SK-N-SH (cell line): ENCODE measurements at regions not wholly inside any gene's neighbourhood (a gene's known extent, or its start where the extent isn't known, plus 50 kb on each side); places are given as distances from the start of the nearest gene placed in this dataset.

Experiments
- CTCF ChIA-PET: fragments of 300-600, 350-600 bp; formaldehyde crosslinking; extraction: SDS; loops from one replicate; lab custom pipeline; 2021; lab: Yijun Ruan, JAX
- POLR2A ChIA-PET: fragments of 350-600 bp; sonication (Branson Sonifier 250); formaldehyde crosslinking; extraction: SDS; loops from one replicate; lab custom pipeline; 2020; ENCODE audit warnings: antibody characterized with exemption, inconsistent platforms; lab: Yijun Ruan, JAX
- DNase-seq: peaks from one replicate; pipeline ENCODE4 v3.0.0; 2012
- H2AFZ ChIP-seq: fragments of 200-600 bp; sonication (generic); 2 replicates; pipeline ENCODE4 v1.8.1; 2016; ENCODE audit warnings: antibody characterized with exemption, mild to moderate bottlenecking, low read depth
- H3F3A ChIP-seq: fragments of 200-600 bp; sonication (generic); replicated peaks from 2 replicates; pipeline ENCODE3; 2016; ENCODE audit warnings: antibody characterized with exemption, mild to moderate bottlenecking; ENCODE audit not compliant: insufficient read depth
- H3K27ac ChIP-seq, 2 experiments: fragments of 200-500 bp in 1 of 2; fragments of 200-600 bp in 1 of 2; sonication (Bioruptor generic) in 1 of 2; sonication (generic), shearing (Covaris generic) in 1 of 2; 2 replicates each; pipeline versions ENCODE4 v1.5.1 to v1.6.1; 2014 to 2016; ENCODE audit warnings: low read depth in 2 of 2, inconsistent platforms in 1 of 2, low read length in 1 of 2, mild to moderate bottlenecking in 1 of 2, mixed read lengths in 1 of 2
- H3K27me3 ChIP-seq: fragments of 200-600 bp; sonication (generic), shearing (Covaris generic); 2 replicates; pipeline ENCODE4 v1.6.1; 2016; ENCODE audit warnings: mixed run types; ENCODE audit not compliant: insufficient read depth
- H3K36me3 ChIP-seq, 2 experiments: fragments of 200-500 bp in 1 of 2; fragments of 200-600 bp in 1 of 2; sonication (Bioruptor generic) in 1 of 2; sonication (generic) in 1 of 2; replicated peaks in 1 of 2; 2 replicates each; pipeline versions ENCODE3 to v1.5.1; 2014 to 2016; ENCODE audit warnings: low read length in 1 of 2, mild to moderate bottlenecking in 1 of 2; ENCODE audit not compliant: insufficient read depth in 2 of 2, control insufficient read depth in 1 of 2
- H3K4me1 ChIP-seq, 2 experiments: fragments of 200-500 bp in 1 of 2; fragments of 200-600 bp in 1 of 2; sonication (Bioruptor generic) in 1 of 2; sonication (generic), shearing (Covaris generic) in 1 of 2; 2 replicates each; pipeline versions ENCODE4 v1.5.1 to v1.6.1; 2014 to 2016; ENCODE audit warnings: low read depth in 1 of 2, low read length in 1 of 2, mixed run types in 1 of 2; ENCODE audit not compliant: insufficient read depth in 2 of 2, control insufficient read depth in 1 of 2
- H3K4me2 ChIP-seq: fragments of 200-600 bp; sonication (generic), shearing (Covaris generic); 2 replicates; pipeline ENCODE4 v1.6.1; 2017; ENCODE audit warnings: mixed run types
- H3K4me3 ChIP-seq, 2 experiments: fragments of 200-500 bp in 1 of 2; fragments of 200-600 bp in 1 of 2; sonication (Bioruptor generic) in 1 of 2; sonication (generic), shearing (Covaris generic) in 1 of 2; 2 replicates each; pipeline versions ENCODE4 v1.5.1 to v1.8.1; 2014 to 2016; ENCODE audit warnings: low read depth in 2 of 2, inconsistent platforms in 1 of 2, low read length in 1 of 2, mild to moderate bottlenecking in 1 of 2, mixed read lengths in 1 of 2, moderate library complexity in 1 of 2
- H3K79me2 ChIP-seq: fragments of 200-600 bp; sonication (generic); 2 replicates; pipeline ENCODE4 v1.8.1; 2017; ENCODE audit warnings: mild to moderate bottlenecking; ENCODE audit not compliant: insufficient read depth
- H3K9ac ChIP-seq: fragments of 200-600 bp; sonication (generic); 2 replicates; pipeline ENCODE4 v1.6.1; 2017; ENCODE audit warnings: mixed run types
- H3K9me2 ChIP-seq: fragments of 200-600 bp; sonication (generic); 2 replicates; pipeline ENCODE4 v1.6.1; 2017; ENCODE audit warnings: mixed run types
- H3K9me3 ChIP-seq: fragments of 200-600 bp; sonication (generic); 2 replicates; pipeline ENCODE4 v1.6.1; 2017; ENCODE audit warnings: mixed run types, mild to moderate bottlenecking, moderate library complexity
- H4K20me1 ChIP-seq: fragments of 200-600 bp; sonication (generic); 2 replicates; pipeline ENCODE4 v1.6.1; 2017; ENCODE audit warnings: mild to moderate bottlenecking, mixed run types; ENCODE audit not compliant: insufficient read depth
- EZH2phosphoT487 ChIP-seq: fragments of 200-600 bp; sonication (generic); IDR thresholded peaks from 2 replicates; pipeline ENCODE4 v1.6.1; 2017; ENCODE audit warnings: low read depth, mixed run types, mild to moderate bottlenecking, antibody characterized with exemption, moderate library complexity, borderline replicate concordance
- FOXJ3 ChIP-seq: sonication (generic); formaldehyde crosslinking; IDR thresholded peaks from 2 replicates; pipeline ENCODE4 v1.5.1; 2020; ENCODE audit warnings: mild to moderate bottlenecking, missing genetic modification reagents
- GABPA ChIP-seq: IDR thresholded peaks from 2 replicates; pipeline ENCODE4 v1.4.0; 2012; ENCODE audit warnings: low read depth, mild to moderate bottlenecking
- POLR2AphosphoS5 ChIP-seq: IDR thresholded peaks from 2 replicates; pipeline ENCODE4 v1.6.1; 2012; ENCODE audit warnings: low read depth, low read length
- RCOR1 ChIP-seq: fragments of 150-350 bp; IDR thresholded peaks from 2 replicates; pipeline ENCODE4 v1.6.1; 2017; ENCODE audit warnings: antibody characterized with exemption, low read length
- SIN3A ChIP-seq: IDR thresholded peaks from 2 replicates; pipeline ENCODE4 v1.6.1; 2012; ENCODE audit warnings: low read depth, mild to moderate bottlenecking, low read length, moderate library complexity, borderline replicate concordance
- SMC3 ChIP-seq: IDR thresholded peaks from 2 replicates; pipeline ENCODE4 v1.6.1; 2012; ENCODE audit warnings: low read depth, low read length, improper control_type of control experiment
- TCF12 ChIP-seq: IDR thresholded peaks from 2 replicates; pipeline ENCODE4 v1.4.0; 2012
- WGBS: methylation state at CpG from one replicate; pipeline ENCODE4 v1.1.6; 2017; ENCODE audit warnings: low lambda C conversion rate; 5-methylcytosine and 5-hydroxymethylcytosine counted together
- TF ChIP-seq, protein P1 (sequence below): IDR thresholded peaks from 2 replicates; pipeline ENCODE4; 2012
- TF ChIP-seq, protein P2 (sequence below): IDR thresholded peaks from 2 replicates; pipeline ENCODE4 v1.4.0; 2012; ENCODE audit warnings: low read depth
- TF ChIP-seq, protein P3 (sequence below): fragments of 150-350 bp; IDR thresholded peaks from 2 replicates; pipeline ENCODE4 v1.6.1; 2017; ENCODE audit warnings: antibody characterized with exemption, low read length, low read depth, borderline replicate concordance
- TF ChIP-seq, protein P4 (sequence below): IDR thresholded peaks from 2 replicates; pipeline ENCODE4 v1.6.1; 2012; ENCODE audit warnings: mild to moderate bottlenecking, low read depth, low read length, moderate library complexity
- TF ChIP-seq, protein P5 (sequence below): fragments of 200-600 bp; sonication (generic); IDR thresholded peaks from 2 replicates; pipeline ENCODE4 v1.6.1; 2017; ENCODE audit warnings: antibody characterized with exemption, mild to moderate bottlenecking, moderate library complexity

DNA sequence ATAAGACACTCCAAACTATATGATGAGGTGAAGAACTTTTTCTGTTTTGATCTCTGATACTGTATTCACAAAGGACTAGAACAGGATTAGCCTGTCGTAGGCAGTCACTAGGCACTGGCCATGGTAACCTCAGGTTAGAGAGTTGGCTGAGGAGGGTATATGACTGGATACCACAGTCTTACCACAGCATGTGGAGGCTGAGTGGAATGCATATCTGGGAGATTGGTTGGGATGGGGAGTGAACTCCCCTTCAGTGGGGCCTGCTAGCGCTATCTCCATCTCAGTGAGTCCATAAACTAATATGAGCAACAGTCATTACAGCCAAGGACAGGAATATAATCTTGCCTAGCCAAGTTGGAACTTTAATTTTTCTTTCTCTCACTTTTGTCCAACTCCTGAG lies 339.1 kb downstream of the SPATA31D1 start:
- CTCF ChIA-PET = no interaction called here
- H3K9me2 ChIP-seq = no peaks in the 10 kb centered on the region
- TF ChIP-seq, protein P1, sequence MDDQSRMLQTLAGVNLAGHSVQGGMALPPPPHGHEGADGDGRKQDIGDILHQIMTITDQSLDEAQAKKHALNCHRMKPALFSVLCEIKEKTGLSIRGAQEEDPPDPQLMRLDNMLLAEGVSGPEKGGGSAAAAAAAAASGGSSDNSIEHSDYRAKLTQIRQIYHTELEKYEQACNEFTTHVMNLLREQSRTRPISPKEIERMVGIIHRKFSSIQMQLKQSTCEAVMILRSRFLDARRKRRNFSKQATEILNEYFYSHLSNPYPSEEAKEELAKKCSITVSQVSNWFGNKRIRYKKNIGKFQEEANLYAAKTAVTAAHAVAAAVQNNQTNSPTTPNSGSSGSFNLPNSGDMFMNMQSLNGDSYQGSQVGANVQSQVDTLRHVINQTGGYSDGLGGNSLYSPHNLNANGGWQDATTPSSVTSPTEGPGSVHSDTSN = no peak
- TF ChIP-seq, protein P2, sequence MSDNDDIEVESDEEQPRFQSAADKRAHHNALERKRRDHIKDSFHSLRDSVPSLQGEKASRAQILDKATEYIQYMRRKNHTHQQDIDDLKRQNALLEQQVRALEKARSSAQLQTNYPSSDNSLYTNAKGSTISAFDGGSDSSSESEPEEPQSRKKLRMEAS = no peak
- TF ChIP-seq, protein P3, sequence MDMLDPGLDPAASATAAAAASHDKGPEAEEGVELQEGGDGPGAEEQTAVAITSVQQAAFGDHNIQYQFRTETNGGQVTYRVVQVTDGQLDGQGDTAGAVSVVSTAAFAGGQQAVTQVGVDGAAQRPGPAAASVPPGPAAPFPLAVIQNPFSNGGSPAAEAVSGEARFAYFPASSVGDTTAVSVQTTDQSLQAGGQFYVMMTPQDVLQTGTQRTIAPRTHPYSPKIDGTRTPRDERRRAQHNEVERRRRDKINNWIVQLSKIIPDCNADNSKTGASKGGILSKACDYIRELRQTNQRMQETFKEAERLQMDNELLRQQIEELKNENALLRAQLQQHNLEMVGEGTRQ = no peak
- TF ChIP-seq RCOR1 = no peak
- no peak for TF ChIP-seq GABPA
- TF ChIP-seq FOXJ3 (CRISPR knock-in tag) = no peak
- no peak for TF ChIP-seq EZH2phosphoT487
- no peak for TF ChIP-seq SIN3A
- TF ChIP-seq, protein P4, sequence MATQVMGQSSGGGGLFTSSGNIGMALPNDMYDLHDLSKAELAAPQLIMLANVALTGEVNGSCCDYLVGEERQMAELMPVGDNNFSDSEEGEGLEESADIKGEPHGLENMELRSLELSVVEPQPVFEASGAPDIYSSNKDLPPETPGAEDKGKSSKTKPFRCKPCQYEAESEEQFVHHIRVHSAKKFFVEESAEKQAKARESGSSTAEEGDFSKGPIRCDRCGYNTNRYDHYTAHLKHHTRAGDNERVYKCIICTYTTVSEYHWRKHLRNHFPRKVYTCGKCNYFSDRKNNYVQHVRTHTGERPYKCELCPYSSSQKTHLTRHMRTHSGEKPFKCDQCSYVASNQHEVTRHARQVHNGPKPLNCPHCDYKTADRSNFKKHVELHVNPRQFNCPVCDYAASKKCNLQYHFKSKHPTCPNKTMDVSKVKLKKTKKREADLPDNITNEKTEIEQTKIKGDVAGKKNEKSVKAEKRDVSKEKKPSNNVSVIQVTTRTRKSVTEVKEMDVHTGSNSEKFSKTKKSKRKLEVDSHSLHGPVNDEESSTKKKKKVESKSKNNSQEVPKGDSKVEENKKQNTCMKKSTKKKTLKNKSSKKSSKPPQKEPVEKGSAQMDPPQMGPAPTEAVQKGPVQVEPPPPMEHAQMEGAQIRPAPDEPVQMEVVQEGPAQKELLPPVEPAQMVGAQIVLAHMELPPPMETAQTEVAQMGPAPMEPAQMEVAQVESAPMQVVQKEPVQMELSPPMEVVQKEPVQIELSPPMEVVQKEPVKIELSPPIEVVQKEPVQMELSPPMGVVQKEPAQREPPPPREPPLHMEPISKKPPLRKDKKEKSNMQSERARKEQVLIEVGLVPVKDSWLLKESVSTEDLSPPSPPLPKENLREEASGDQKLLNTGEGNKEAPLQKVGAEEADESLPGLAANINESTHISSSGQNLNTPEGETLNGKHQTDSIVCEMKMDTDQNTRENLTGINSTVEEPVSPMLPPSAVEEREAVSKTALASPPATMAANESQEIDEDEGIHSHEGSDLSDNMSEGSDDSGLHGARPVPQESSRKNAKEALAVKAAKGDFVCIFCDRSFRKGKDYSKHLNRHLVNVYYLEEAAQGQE = no peak
- TF ChIP-seq, protein P5, sequence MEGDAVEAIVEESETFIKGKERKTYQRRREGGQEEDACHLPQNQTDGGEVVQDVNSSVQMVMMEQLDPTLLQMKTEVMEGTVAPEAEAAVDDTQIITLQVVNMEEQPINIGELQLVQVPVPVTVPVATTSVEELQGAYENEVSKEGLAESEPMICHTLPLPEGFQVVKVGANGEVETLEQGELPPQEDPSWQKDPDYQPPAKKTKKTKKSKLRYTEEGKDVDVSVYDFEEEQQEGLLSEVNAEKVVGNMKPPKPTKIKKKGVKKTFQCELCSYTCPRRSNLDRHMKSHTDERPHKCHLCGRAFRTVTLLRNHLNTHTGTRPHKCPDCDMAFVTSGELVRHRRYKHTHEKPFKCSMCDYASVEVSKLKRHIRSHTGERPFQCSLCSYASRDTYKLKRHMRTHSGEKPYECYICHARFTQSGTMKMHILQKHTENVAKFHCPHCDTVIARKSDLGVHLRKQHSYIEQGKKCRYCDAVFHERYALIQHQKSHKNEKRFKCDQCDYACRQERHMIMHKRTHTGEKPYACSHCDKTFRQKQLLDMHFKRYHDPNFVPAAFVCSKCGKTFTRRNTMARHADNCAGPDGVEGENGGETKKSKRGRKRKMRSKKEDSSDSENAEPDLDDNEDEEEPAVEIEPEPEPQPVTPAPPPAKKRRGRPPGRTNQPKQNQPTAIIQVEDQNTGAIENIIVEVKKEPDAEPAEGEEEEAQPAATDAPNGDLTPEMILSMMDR = no peak
- no peak for TF ChIP-seq TCF12
- no peak for TF ChIP-seq SMC3
- no peak for TF ChIP-seq POLR2AphosphoS5
- TF ChIP-seq, all 33 proteins: peak for 0
- Histone ChIP-seq H3K79me2 (no peaks in the 10 kb centered on the region), H3K4me1 (peaks cover under 1 to 4% of the 10 kb centered on the region in 2 experiments; a peak in 3 of 4 replicates), H2AFZ (no peak overlapping the region), H3K36me3 (peaks cover 0 to 3% of the 10 kb centered on the region in 2 experiments), H3K4me3 (no peak overlapping the region), H3K4me2 (no peak overlapping the region), H3K27me3 (no peaks in the 10 kb centered on the region), H3K9ac (no peak overlapping the region), H3K9me3 (peaks cover 8% of the 10 kb centered on the region; the same call in 1 of the 2 replicates), H3F3A (peaks cover 12% of the 10 kb centered on the region), H3K27ac (no peak overlapping the region), H4K20me1 (no peaks in the 10 kb centered on the region)
- POLR2A ChIA-PET = no interaction called here
- WGBS = 88% methylated on average over 2 of the region's 2 CpGs
- DNase-seq = no peak
